ENCODE measurements at regions not wholly inside any gene's neighbourhood (a gene's known extent, or its start where the extent isn't known, plus 50 kb on each side); places are given as distances from the start of the nearest gene placed in this dataset.

GRCh38 chr16:77536809-77537208, 102.0 kb upstream of the ADAMTS18 start:
- no peaks in the 10 kb centered on the region for H3K4me1 Mint-ChIP-seq
- peaks cover 2% of the 10 kb centered on the region for H3K27me3 Mint-ChIP-seq
- no peak overlapping the region for H3K4me3 Mint-ChIP-seq
- H3K36me3 Mint-ChIP-seq (ENCODE audit: low read depth), result no peaks in the 10 kb centered on the region
- no peak for DNase-seq
- intact Hi-C loops (cut with micrococcal nuclease), result no loop called here
- no peaks in the 10 kb centered on the region for H3K9me3 Mint-ChIP-seq
- H3K27ac Mint-ChIP-seq, result no peak overlapping the region

- no peaks in the 10 kb centered on the region for H3K9me3 Mint-ChIP-seq
- no peaks in the 10 kb centered on the region for H3K4me1 Mint-ChIP-seq
- no peak overlapping the region for H3K27ac Mint-ChIP-seq
- no peaks in the 10 kb centered on the region for H3K36me3 Mint-ChIP-seq (ENCODE audit: low read depth)
- H3K4me3 Mint-ChIP-seq, result no peak overlapping the region
- H3K27me3 Mint-ChIP-seq, result peaks cover 2% of the 10 kb centered on the region
- DNase-seq, result no peak
- intact Hi-C loops (cut with micrococcal nuclease), result no loop called here
Measured at GRCh38 chr16:77539421-77540034, 104.7 kb upstream of the ADAMTS18 start.

GRCh38 chr16:77540646-77541045, 105.8 kb upstream of the ADAMTS18 start:
- no peak overlapping the region for H3K4me3 Mint-ChIP-seq
- no peaks in the 10 kb centered on the region for H3K9me3 Mint-ChIP-seq
- no peaks in the 10 kb centered on the region for H3K4me1 Mint-ChIP-seq
- no peak for DNase-seq
- H3K27me3 Mint-ChIP-seq, result peaks cover 4% of the 10 kb centered on the region
- no peaks in the 10 kb centered on the region for H3K36me3 Mint-ChIP-seq (ENCODE audit: low read depth)
- intact Hi-C loops (cut with micrococcal nuclease), result no loop called here
- no peak overlapping the region for H3K27ac Mint-ChIP-seq

GRCh38 chr16:77541165-77541564, 106.3 kb upstream of the ADAMTS18 start:
- H3K27ac Mint-ChIP-seq, result no peak overlapping the region
- H3K27me3 Mint-ChIP-seq, result peaks cover 4% of the 10 kb centered on the region
- intact Hi-C loops (cut with micrococcal nuclease), result no loop called here
- no peaks in the 10 kb centered on the region for H3K9me3 Mint-ChIP-seq
- DNase-seq, result no peak
- H3K36me3 Mint-ChIP-seq (ENCODE audit: low read depth), result no peaks in the 10 kb centered on the region
- no peaks in the 10 kb centered on the region for H3K4me1 Mint-ChIP-seq
- H3K4me3 Mint-ChIP-seq, result no peak overlapping the region

GRCh38 chr16:77548151-77548550, 113.3 kb upstream of the ADAMTS18 start:
- Mint-ChIP-seq H3K27ac (no peak overlapping the region), H3K9me3 (no peaks in the 10 kb centered on the region), H3K36me3 (ENCODE audit: low read depth) (no peaks in the 10 kb centered on the region), H3K4me1 (no peaks in the 10 kb centered on the region), H3K4me3 (no peak overlapping the region), H3K27me3 (peaks cover 2% of the 10 kb centered on the region)
- intact Hi-C loops (cut with micrococcal nuclease), result no loop called here
- no peak for DNase-seq

- intact Hi-C loops (cut with micrococcal nuclease), result no loop called here
- peaks cover 2% of the 10 kb centered on the region for H3K27me3 Mint-ChIP-seq
- H3K4me3 Mint-ChIP-seq, result no peak overlapping the region
- no peak overlapping the region for H3K27ac Mint-ChIP-seq
- DNase-seq, result no peak
- H3K4me1 Mint-ChIP-seq, result no peaks in the 10 kb centered on the region
- no peaks in the 10 kb centered on the region for H3K9me3 Mint-ChIP-seq
- no peaks in the 10 kb centered on the region for H3K36me3 Mint-ChIP-seq (ENCODE audit: low read depth)
Measured at GRCh38 chr16:77548766-77549165, 113.9 kb upstream of the ADAMTS18 start.

- no peak for DNase-seq
- intact Hi-C loops (cut with micrococcal nuclease), result no loop called here
- Mint-ChIP-seq H3K27me3 (no peaks in the 10 kb centered on the region), H3K36me3 (ENCODE audit: low read depth) (no peaks in the 10 kb centered on the region), H3K27ac (no peak overlapping the region), H3K4me1 (no peaks in the 10 kb centered on the region), H3K4me3 (no peak overlapping the region), H3K9me3 (no peaks in the 10 kb centered on the region)
Measured at GRCh38 chr16:77549876-77550275, 115.0 kb upstream of the ADAMTS18 start.

GRCh38 chr16:77551357-77551756, 116.5 kb upstream of the ADAMTS18 start:
- DNase-seq, result no peak
- Mint-ChIP-seq H3K27ac (no peak overlapping the region), H3K36me3 (ENCODE audit: low read depth) (no peaks in the 10 kb centered on the region), H3K9me3 (no peaks in the 10 kb centered on the region), H3K4me1 (no peaks in the 10 kb centered on the region), H3K4me3 (no peak overlapping the region), H3K27me3 (no peaks in the 10 kb centered on the region)
- intact Hi-C loops (cut with micrococcal nuclease), result no loop called here

GRCh38 chr16:77553130-77553529, 118.3 kb upstream of the ADAMTS18 start:
- intact Hi-C loops (cut with micrococcal nuclease), result no loop called here
- Mint-ChIP-seq H3K9me3 (no peaks in the 10 kb centered on the region), H3K36me3 (ENCODE audit: low read depth) (no peaks in the 10 kb centered on the region), H3K4me1 (no peaks in the 10 kb centered on the region), H3K4me3 (no peak overlapping the region), H3K27ac (no peak overlapping the region), H3K27me3 (no peaks in the 10 kb centered on the region)
- DNase-seq, result no peak

GRCh38 chr16:77555126-77555525, 120.3 kb upstream of the ADAMTS18 start:
- Mint-ChIP-seq H3K36me3 (ENCODE audit: low read depth) (no peaks in the 10 kb centered on the region), H3K27ac (no peak overlapping the region), H3K9me3 (no peaks in the 10 kb centered on the region), H3K27me3 (no peaks in the 10 kb centered on the region), H3K4me3 (no peak overlapping the region), H3K4me1 (no peaks in the 10 kb centered on the region)
- intact Hi-C loops (cut with micrococcal nuclease), result no loop called here
- no peak for DNase-seq

- H3K4me3 Mint-ChIP-seq, result no peak overlapping the region
- H3K9me3 Mint-ChIP-seq, result no peaks in the 10 kb centered on the region
- H3K27me3 Mint-ChIP-seq, result no peaks in the 10 kb centered on the region
- no peaks in the 10 kb centered on the region for H3K36me3 Mint-ChIP-seq (ENCODE audit: low read depth)
- no peak overlapping the region for H3K27ac Mint-ChIP-seq
- intact Hi-C loops (cut with micrococcal nuclease), result no loop called here
- DNase-seq, result no peak
- no peaks in the 10 kb centered on the region for H3K4me1 Mint-ChIP-seq
Measured at GRCh38 chr16:77555791-77556190, 121.0 kb upstream of the ADAMTS18 start.

- no peak overlapping the region for H3K4me3 Mint-ChIP-seq
- no peaks in the 10 kb centered on the region for H3K27me3 Mint-ChIP-seq
- no peaks in the 10 kb centered on the region for H3K36me3 Mint-ChIP-seq (ENCODE audit: low read depth)
- H3K27ac Mint-ChIP-seq, result no peak overlapping the region
- intact Hi-C loops (cut with micrococcal nuclease), result no loop called here
- H3K9me3 Mint-ChIP-seq, result no peaks in the 10 kb centered on the region
- DNase-seq, result no peak
- no peaks in the 10 kb centered on the region for H3K4me1 Mint-ChIP-seq
Measured at GRCh38 chr16:77556201-77556873, 121.5 kb upstream of the ADAMTS18 start.

GRCh38 chr16:77557385-77557784, 122.6 kb upstream of the ADAMTS18 start:
- Mint-ChIP-seq H3K27me3 (no peaks in the 10 kb centered on the region), H3K4me3 (no peak overlapping the region), H3K9me3 (no peaks in the 10 kb centered on the region), H3K27ac (no peak overlapping the region), H3K36me3 (ENCODE audit: low read depth) (no peaks in the 10 kb centered on the region), H3K4me1 (no peaks in the 10 kb centered on the region)
- intact Hi-C loops (cut with micrococcal nuclease), result no loop called here
- no peak for DNase-seq

GRCh38 chr16:77558786-77559185, 124.0 kb upstream of the ADAMTS18 start:
- no peaks in the 10 kb centered on the region for H3K9me3 Mint-ChIP-seq
- H3K4me1 Mint-ChIP-seq, result no peaks in the 10 kb centered on the region
- H3K27me3 Mint-ChIP-seq, result no peaks in the 10 kb centered on the region
- H3K4me3 Mint-ChIP-seq, result no peak overlapping the region
- DNase-seq, result no peak
- intact Hi-C loops (cut with micrococcal nuclease), result no loop called here
- H3K36me3 Mint-ChIP-seq (ENCODE audit: low read depth), result no peaks in the 10 kb centered on the region
- H3K27ac Mint-ChIP-seq, result no peak overlapping the region

GRCh38 chr16:77562497-77562896, 127.7 kb upstream of the ADAMTS18 start:
- H3K4me1 Mint-ChIP-seq, result no peaks in the 10 kb centered on the region
- DNase-seq, result no peak
- H3K36me3 Mint-ChIP-seq (ENCODE audit: low read depth), result no peaks in the 10 kb centered on the region
- H3K27ac Mint-ChIP-seq, result no peak overlapping the region
- no peak overlapping the region for H3K4me3 Mint-ChIP-seq
- intact Hi-C loops (cut with micrococcal nuclease), result no loop called here
- H3K27me3 Mint-ChIP-seq, result no peaks in the 10 kb centered on the region
- H3K9me3 Mint-ChIP-seq, result no peaks in the 10 kb centered on the region
